ENCODE measurements at regions not wholly inside any gene's neighbourhood (a gene's known extent, or its start where the extent isn't known, plus 50 kb on each side); places are given as distances from the start of the nearest gene placed in this dataset.

GRCh38 chr20:58001381-58001780 is 227.1 kb downstream of the ANKRD60 start:
- TF ChIP-seq CTCF (conservative IDR thresholded peaks at IDR 0.05; ENCODE audit: low read depth, low read length) (no peak), EZH2 (IDR thresholded peaks at IDR 0.05; ENCODE audit: low read length, unreplicated experiment) (no peak)
